ENCODE measurements at regions not wholly inside any gene's neighbourhood (a gene's known extent, or its start where the extent isn't known, plus 50 kb on each side); places are given as distances from the start of the nearest gene placed in this dataset.
"Not testable (repeated sequence)": the region's sequence is repeated elsewhere in the genome, so short reads cannot be mapped to it uniquely, and the experiment has no call there.

- no peak for DNase-seq
Observed at GRCh38 chr9:19651681-19652080, 137.2 kb downstream of the SLC24A2 start.

- DNase-seq, result no peak
Observed at GRCh38 chr9:19650312-19650711, 138.5 kb downstream of the SLC24A2 start.

DNA sequence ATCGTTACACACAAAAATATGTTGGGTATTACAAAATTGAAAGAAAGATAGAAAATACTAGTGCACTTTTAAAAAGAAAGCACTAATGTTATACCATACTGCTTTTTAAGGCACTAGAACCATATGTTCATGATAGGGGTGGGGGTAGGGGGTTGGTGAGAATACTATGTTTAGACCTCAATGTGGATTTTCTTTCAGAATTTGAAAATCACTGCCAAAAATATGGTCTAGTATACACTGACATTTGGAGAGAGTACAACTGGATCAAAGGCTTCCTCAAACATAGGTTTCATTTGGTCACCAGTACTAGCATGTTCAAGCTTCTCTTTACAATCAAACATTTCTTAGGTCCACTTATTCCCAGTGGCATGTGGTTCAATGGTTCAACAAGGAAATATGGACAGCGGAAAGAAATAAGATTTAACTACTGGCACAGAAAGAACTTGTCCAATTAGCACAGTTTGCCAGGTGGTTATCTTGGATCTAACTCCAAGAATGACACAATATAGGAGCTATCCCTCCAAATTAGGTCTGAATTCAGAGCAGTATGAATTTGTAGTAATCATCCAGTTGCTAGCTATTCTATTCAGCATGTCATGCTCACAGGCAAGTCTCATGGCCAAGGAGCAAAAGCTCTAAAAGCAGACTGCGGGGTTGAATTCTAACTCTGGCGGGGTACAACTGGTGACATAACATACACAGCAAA lies 139.3 kb downstream of the SLC24A2 start:
- no peak for DNase-seq

DNA sequence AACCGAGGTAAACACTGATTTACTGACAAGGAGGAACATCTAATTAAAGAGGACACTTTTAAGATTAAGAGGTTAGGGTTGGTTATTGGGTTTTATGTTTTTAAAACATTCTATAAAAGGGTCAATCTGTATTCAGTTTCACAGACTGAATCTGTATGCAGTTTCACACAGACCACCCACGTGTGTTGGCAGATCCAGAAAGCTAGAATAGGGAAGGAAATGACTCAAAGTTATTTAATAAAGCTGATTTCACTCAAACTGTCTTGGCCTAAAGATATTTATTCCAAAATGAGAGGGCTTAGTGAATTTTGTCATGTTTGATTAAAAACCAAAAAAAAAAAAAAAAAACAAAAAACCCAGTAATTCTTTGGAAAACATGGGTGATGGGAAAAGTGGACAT lies 140.2 kb downstream of the SLC24A2 start:
- no peak for DNase-seq

- DNase-seq, result no peak
Observed at GRCh38 chr9:19643875-19644274, 145.0 kb downstream of the SLC24A2 start.

DNA sequence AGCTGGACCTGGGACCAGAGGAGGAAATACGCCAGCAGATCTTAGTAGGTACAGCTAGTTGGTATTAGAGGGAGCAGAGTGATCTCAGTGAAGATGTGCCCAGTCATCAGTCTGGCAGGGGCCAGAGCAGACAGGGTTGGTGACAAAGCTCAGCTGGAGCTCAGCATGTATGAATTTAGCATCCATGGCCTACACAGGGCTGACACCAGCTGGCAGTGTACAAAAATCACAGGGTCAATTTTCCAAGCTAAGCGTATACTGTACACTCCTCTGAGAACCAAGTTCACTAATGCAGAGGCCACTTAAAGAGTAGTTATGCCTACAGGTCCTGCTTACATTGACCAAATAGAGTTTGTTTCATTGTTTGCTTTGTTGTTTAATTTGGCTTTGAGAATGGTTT lies 146.6 kb downstream of the SLC24A2 start:
- peak; percentile 85 for DNase-seq

DNA sequence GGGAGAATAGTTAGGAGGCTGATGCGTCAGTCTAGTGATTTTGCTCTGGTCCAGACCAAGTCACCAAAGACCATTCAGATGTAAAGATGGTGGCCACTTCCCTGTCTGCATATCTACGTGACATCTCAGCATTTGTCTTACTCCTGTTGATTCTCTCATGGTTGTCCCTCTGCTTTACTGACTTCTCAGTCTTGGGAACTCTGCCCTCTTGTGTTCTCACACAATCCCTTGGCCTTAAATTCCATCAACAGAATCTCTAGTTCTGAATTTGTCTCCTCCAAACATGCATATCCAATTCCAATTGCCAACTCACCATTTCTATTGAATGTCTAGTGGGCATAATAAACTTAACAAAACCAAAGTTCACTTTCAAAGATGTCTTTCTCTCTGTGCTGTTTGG lies 147.8 kb downstream of the SLC24A2 start:
- DNase-seq, result peak; percentile 5

GRCh38 chr9:19640014-19640413 lies 148.8 kb downstream of the SLC24A2 start:
- no peak for DNase-seq

DNA sequence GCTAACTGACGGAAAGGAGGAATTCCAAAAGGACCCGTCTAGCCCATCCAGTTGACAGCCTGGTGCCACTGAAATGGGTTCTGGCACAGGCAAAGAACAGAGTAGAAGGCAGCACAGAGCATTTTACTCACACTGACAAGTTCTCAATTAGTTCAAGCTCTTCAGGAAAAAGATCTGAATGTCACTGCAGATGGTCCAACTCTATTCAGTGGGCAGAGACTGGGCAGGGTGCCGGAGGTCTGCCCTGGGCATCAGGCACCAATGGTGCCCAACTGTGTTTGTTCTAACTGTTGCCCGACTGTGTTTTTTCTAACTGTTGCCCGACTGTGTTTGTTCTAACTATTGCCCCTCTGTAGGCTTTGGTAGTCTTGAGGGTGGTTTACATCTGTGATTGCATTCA lies 151.8 kb downstream of the SLC24A2 start:
- DNase-seq, result no peak

DNA sequence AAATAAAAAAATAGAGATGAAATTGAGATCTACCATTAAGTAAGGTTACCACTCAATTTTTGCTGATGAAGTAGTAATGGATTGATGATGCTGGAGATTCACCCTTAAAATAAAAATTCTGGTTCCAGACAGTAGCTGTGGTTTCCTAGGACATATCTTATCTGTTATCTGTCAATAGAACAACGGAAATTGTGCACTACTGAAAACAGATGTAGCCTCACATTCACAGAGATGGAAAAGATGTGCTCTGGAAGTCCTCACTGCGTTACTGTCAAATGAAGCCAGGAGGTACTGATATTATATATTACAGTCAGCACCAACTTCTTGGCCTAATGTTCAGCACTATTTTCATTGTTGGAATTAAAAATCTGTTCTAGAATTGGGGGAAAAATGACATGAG lies 154.0 kb downstream of the SLC24A2 start:
- no peak for DNase-seq

GRCh38 chr9:19631181-19631580 lies 157.7 kb downstream of the SLC24A2 start:
- DNase-seq, result peak; percentile 2

- no peak for DNase-seq
Observed at GRCh38 chr9:19630760-19631159, 158.1 kb downstream of the SLC24A2 start.

DNA sequence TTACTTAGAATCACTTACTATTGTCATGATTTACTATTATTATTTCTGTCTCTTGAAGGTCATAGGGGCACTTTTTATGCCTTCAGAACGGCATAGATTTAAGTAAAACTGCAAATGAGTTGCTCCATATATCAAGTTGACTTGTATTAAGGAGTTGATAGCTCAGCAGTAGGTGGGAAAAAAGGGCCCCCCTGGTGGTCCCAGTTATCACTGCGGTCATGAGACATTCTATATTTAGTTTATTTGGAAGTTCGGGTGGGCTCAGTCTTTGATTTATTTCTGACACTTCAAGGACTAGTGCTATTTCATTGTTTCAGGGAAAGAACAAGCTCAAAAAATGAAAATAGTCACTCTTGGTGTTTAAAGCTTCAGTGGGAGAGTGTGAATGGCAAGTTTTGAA lies 159.3 kb downstream of the SLC24A2 start:
- no peak for DNase-seq

- not testable (repeated sequence) for DNase-seq
Observed at GRCh38 chr9:19625426-19625825, 163.4 kb downstream of the SLC24A2 start.

DNA sequence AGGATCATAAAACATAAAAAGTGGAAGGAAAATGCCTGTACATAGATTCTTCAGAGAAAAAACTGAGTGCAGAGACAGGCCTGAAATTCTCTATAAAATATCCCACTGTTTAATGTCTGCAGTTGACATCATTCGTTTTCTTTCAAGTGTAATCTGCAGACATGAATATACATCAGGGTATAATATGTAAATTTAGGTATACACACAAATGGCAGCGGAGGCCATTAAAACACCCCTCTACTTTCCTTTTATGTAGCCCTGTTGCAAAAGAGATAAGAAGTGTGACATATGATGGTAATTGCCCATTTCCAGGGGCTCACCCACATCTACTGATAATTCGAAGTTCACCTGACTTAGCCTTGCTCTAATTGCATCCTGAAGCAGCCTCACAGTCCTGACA lies 164.3 kb downstream of the SLC24A2 start:
- no peak for DNase-seq

DNA sequence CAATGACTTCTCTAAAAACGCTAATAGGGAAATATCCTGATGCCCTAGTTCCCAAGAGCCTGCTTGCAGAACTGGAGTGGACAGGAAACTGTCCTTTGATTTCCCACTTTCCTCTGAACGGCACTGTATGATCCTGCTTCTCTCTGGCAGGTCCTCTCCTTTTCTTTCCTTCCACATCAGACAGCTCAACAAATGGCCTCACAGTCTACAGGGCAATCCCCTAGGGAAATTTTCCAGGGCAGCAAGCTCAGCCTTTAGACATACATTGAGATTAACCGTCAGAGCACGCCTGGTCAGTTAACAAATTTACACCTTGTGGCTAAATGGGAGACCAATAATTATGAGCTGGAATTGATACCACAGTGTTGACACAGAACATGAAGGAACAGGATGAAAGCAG lies 164.9 kb downstream of the SLC24A2 start:
- DNase-seq, result no peak

- no peak for DNase-seq
Observed at GRCh38 chr9:19620326-19620725, 168.5 kb downstream of the SLC24A2 start.

DNA sequence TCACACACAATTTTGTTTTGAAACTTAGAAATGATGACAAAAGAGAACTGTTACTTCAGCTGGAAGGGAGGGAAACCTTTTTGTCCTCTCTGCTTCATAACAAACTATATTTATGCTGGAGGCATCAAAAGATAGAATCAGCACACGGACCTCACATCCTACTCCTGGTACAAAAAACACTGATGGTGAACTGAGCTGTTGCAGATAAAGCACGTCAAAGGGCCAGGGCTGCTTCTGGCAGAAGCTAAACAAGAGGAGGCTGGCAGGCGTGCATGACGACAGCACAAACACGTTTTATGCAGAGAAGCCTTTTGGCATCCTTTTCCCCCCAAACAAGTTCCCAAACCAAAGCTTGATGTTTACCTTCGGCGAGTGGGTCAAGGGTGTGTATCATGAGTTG lies 169.6 kb downstream of the SLC24A2 start:
- no peak for DNase-seq

DNA sequence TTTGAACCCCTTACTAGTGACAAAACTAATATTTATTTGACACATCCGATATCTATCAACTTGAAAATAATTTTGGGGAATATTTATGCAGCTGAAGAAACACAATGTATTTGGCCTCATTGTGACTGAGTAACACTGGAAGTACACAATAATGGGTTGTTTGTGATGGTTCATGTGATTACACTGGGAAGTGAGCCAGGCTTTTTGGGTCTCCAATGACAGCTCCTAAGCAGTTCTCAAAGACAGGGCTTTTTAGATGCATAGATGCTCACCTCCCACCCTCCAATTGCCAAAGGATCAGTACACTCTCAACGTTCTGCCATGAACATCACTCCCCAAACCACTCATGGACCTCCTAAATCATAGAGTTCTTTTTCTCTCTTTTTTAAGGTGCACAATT lies 170.0 kb downstream of the SLC24A2 start:
- no peak for DNase-seq

DNA sequence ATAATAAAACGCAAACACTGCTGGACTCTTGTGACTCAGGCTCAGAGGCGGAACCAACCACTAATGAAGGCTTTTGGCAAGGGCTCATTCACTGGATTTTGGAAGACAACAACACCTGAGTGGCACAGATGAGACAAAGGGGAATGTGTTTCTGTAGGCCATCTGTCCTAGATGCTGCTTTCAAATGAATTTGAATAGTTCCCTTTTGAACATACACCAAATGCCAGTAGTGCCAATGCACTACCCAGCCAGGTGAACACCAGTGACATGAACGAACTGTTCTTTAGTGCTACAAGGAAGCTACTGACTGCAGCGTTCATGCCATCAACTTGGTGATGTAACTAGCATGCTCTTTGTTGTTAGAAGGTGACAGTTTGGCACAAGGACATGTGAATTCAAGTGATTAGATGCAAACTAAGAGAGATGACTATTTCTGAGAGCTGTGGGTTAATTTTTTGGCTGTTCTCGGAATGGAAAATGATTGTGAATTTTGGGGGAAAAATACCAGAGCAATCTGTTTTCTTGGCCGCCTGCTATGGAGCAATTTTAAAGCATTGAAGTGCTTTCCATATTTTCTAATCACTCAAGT lies 173.7 kb downstream of the SLC24A2 start:
- no peak for DNase-seq

- DNase-seq, result no peak
Observed at GRCh38 chr9:19614294-19614693, 174.5 kb downstream of the SLC24A2 start.

DNA sequence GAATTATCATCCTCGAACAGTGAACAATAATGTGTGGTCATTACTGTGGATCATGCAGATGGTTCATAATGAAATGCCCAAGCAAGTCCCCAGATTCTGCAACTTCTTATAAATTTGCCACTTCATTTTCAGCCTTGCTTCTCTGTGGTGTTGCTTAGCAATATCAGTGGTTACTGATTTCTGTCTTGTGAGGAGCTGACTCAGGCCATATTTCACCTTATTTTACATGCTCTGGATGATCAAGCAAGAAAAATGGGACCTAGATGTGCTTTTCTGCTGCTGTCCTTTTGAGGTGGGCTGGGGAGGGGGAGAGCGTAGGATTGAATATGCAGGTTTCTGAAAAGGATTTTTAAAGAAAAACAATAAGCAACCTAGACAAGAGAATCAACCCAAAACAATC lies 188.3 kb downstream of the SLC24A2 start:
- DNase-seq, result no peak

DNA sequence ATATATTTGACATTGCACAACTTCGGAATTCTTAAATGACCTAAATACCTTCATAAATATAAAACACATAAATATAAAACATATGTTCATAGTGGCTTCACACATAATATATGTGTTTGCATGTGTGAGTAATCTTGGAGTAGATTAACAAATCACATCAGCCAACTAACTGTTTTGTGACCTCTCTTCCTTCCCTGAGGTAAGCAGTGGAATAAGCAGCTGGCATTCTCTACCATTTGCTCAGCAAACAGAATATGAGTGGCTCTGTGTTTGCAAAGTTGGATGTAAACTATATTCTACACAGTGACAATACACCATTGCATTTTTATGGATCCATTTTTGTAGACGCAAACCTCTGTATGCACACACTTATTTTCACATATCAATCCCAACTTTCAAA lies 189.9 kb downstream of the ACER2 start:
- peak; percentile 41 for DNase-seq

DNA sequence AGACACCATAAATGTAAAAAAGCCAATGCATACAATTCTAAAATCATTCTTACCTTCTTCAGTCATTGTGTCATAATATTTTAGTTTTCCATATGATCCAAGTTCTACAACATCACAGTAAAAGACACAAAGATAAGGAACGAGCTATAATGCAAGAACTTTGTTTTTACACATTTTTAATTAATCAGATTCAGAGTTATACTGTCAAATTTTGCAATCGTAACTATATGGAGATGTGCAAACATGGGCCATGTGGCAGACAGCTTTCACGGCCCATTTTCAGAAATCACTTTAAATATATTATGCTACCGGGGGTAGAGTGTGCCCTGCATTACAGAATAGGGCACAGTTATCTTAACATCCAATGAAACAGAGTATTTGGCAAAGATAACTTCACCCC lies 188.4 kb downstream of the ACER2 start:
- DNase-seq, result no peak

DNA sequence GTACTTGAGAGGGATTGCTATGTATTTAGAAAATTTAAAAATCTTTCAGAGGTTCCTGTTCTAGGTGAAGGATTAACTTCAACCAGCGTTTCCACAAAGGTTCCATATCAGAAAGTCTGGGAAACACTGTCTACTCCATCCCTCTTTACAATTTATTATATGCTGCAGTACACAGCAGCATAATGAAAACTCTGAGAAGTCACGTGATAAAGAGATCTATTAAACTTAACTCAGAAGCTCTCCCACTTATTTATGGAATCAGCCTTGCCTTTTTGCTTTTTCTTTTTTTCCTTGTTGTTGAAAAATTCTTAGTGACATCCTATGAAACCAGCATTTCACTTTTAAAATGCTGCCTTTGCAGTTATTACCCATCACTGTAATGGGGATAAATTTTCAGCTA lies 186.2 kb downstream of the ACER2 start:
- DNase-seq, result no peak
